Suprapubic skin (tissue), 4 donors: ENCODE measurements at regions not wholly inside any gene's neighbourhood (a gene's known extent, or its start where the extent isn't known, plus 50 kb on each side); places are given as distances from the start of the nearest gene placed in this dataset.

Source experiments
- CTCF ChIP-seq, 2 donors: fragments of 200-600 bp in 1 of 2; fragments of 450-650 bp in 1 of 2; sonication (generic) in 1 of 2; IDR thresholded peaks; one replicate each; pipeline ENCODE4 v1.5.1; 2016 to 2019; ENCODE audit warnings: antibody characterized with exemption in 2 of 2, mild to moderate bottlenecking in 1 of 2, moderate library complexity in 1 of 2
- EP300 ChIP-seq: sonication (generic); formaldehyde crosslinking; IDR thresholded peaks from one replicate; pipeline ENCODE4 v1.6.1; 2017; ENCODE audit warnings: antibody characterized with exemption
- POLR2A ChIP-seq, 2 donors: fragments of 450-650 bp; IDR thresholded peaks; one replicate each; pipeline ENCODE4 v1.6.1; 2017; ENCODE audit warnings: antibody characterized with exemption in 2 of 2, mild to moderate bottlenecking in 2 of 2, moderate library complexity in 2 of 2
- POLR2AphosphoS5 ChIP-seq, 3 donors: sonication (generic); formaldehyde crosslinking; IDR thresholded peaks; one replicate each; pipeline ENCODE4 v1.6.1; 2017; ENCODE audit warnings: antibody characterized with exemption in 3 of 3

- TF ChIP-seq POLR2AphosphoS5 (IDR thresholded peaks at IDR 0.05) = no peak
- no peak for TF ChIP-seq CTCF (IDR thresholded peaks at IDR 0.05)
- TF ChIP-seq POLR2A (IDR thresholded peaks at IDR 0.05) = no peak
- no peak for TF ChIP-seq EP300
Observed at GRCh38 chr10:33476757-33477273, 142.3 kb upstream of the NRP1 start.
